ENCODE measurements at regions not wholly inside any gene's neighbourhood (a gene's known extent, or its start where the extent isn't known, plus 50 kb on each side); places are given as distances from the start of the nearest gene placed in this dataset.

DNA sequence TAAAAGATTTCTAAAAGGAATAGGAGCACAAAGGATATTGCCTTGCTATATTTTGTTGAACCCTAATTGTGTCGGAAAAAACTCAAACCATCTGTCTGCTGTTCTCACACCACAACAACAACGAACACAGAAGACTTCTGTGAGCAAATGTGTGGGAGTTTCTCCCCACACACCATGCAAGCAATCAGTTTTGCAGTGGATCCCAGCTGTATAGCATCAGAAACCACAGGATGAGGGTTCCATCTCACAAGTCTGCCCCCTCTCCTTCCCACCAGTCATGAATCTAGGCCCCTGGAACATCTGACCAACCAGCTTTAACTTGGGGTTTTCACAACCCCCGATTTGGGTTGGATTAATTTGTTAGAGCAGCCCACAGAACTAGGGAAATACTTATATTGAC is 91.3 kb upstream of the SLC4A7 start:
- TF ChIP-seq EP300 (IDR thresholded peaks at IDR 0.05; ENCODE audit: low read depth) = no peak
- TF ChIP-seq POLR2AphosphoS5 (IDR thresholded peaks at IDR 0.05) = no peak

Data from transverse colon (tissue), 3 donors.